Bronchial epithelial cell (primary cell): ENCODE measurements at regions not wholly inside any gene's neighbourhood (a gene's known extent, or its start where the extent isn't known, plus 50 kb on each side); places are given as distances from the start of the nearest gene placed in this dataset.

Experiments used
- DNase-seq: peaks from one replicate; pipeline ENCODE4 v3.0.0-alpha.2; 2010; ENCODE audit warnings: low read depth
- FAIRE-seq: peaks from 2 replicates; lab custom pipeline; 2011; peaks lifted over from hg19 to GRCh38; lab: Jason Lieb, UNC
- H3K27me3 ChIP-seq: 2 replicates; pipeline ENCODE4 v1.5.1; 2011; ENCODE audit warnings: low read length; ENCODE audit not compliant: control insufficient read depth, insufficient read depth
- H3K36me3 ChIP-seq: 2 replicates; pipeline ENCODE4 v1.5.1; 2011; ENCODE audit warnings: low read length; ENCODE audit not compliant: control insufficient read depth, insufficient read depth
- H3K4me3 ChIP-seq: 2 replicates; pipeline ENCODE4 v1.5.1; 2011; ENCODE audit warnings: mild to moderate bottlenecking, low read depth, low read length, control low read depth
- CTCF ChIP-seq: IDR thresholded peaks from 2 replicates; pipeline ENCODE4 v1.5.1; 2011; ENCODE audit warnings: mild to moderate bottlenecking, moderate library complexity, low read length, control low read depth, inconsistent platforms; ENCODE audit not compliant: insufficient read depth, severe bottlenecking

GRCh38 chr15:39445931-39446330 is 134.9 kb upstream of the THBS1 start:
- no peaks in the 10 kb centered on the region for H3K36me3 ChIP-seq
- no peak for TF ChIP-seq CTCF
- H3K27me3 ChIP-seq, result no peaks in the 10 kb centered on the region
- DNase-seq, result no peak
- no peak for FAIRE-seq
- H3K4me3 ChIP-seq, result no peak overlapping the region

- FAIRE-seq (no peak), DNase-seq (no peak)
- TF ChIP-seq CTCF, result no peak
- Histone ChIP-seq H3K27me3 (no peaks in the 10 kb centered on the region), H3K4me3 (no peak overlapping the region), H3K36me3 (no peaks in the 10 kb centered on the region)
Measured at GRCh38 chr15:39447346-39447745, 133.5 kb upstream of the THBS1 start.

GRCh38 chr15:39447881-39448280 is 133.0 kb upstream of the THBS1 start:
- Histone ChIP-seq H3K27me3 (no peaks in the 10 kb centered on the region), H3K4me3 (no peak overlapping the region), H3K36me3 (no peaks in the 10 kb centered on the region)
- FAIRE-seq, result no peak
- no peak for TF ChIP-seq CTCF
- DNase-seq, result no peak

GRCh38 chr15:39448409-39448808 is 132.5 kb upstream of the THBS1 start:
- no peak for FAIRE-seq
- TF ChIP-seq CTCF, result no peak
- H3K4me3 ChIP-seq, result no peak overlapping the region

GRCh38 chr15:39451121-39451688 is 129.7 kb upstream of the THBS1 start:
- TF ChIP-seq CTCF, result no peak
- no peak overlapping the region for H3K4me3 ChIP-seq
- DNase-seq (no peak), FAIRE-seq (no peak)
- H3K27me3 ChIP-seq, result no peaks in the 10 kb centered on the region
- H3K36me3 ChIP-seq, result no peaks in the 10 kb centered on the region

More at GRCh38 chr15:39448409-39448808, 132.5 kb upstream of the THBS1 start:
- Histone ChIP-seq H3K27me3 (no peaks in the 10 kb centered on the region), H3K36me3 (no peaks in the 10 kb centered on the region)
- no peak for DNase-seq

GRCh38 chr15:39451871-39452270 is 129.0 kb upstream of the THBS1 start:
- H3K4me3 ChIP-seq, result no peak overlapping the region
- FAIRE-seq, result no peak
- no peak for TF ChIP-seq CTCF
- H3K27me3 ChIP-seq, result no peaks in the 10 kb centered on the region
- no peak for DNase-seq
- H3K36me3 ChIP-seq, result no peaks in the 10 kb centered on the region
